SK-N-MC (cell line): ENCODE measurements at regions not wholly inside any gene's neighbourhood (a gene's known extent, or its start where the extent isn't known, plus 50 kb on each side); places are given as distances from the start of the nearest gene placed in this dataset.
"Not testable (repeated sequence)": the region's sequence is repeated elsewhere in the genome, so short reads cannot be mapped to it uniquely, and the experiment has no call there.

Source experiments
- DNase-seq: peaks from one replicate; pipeline ENCODE4 v3.0.0-alpha.2; 2011; ENCODE audit warnings: low read depth, low spot score
- H3K27ac ChIP-seq: fragments of 200-600 bp; sonication (generic); 2 replicates; pipeline ENCODE4 v1.5.1; 2016; ENCODE audit warnings: mixed run types
- H3K36me3 ChIP-seq: fragments of 200-600 bp; sonication (generic); 2 replicates; pipeline ENCODE4 v1.6.1; 2017; ENCODE audit warnings: antibody characterized with exemption, low read length, mixed read lengths; ENCODE audit not compliant: insufficient read depth
- H3K4me3 ChIP-seq: fragments of 200-600 bp; sonication (generic); 2 replicates; pipeline ENCODE4 v1.5.1; 2016
- H3K9ac ChIP-seq: fragments of 200-600 bp; sonication (generic); 2 replicates; pipeline ENCODE4 v1.8.0; 2017; ENCODE audit warnings: mixed run types, mixed read lengths; ENCODE audit not compliant: insufficient read length
- H3K9me3 ChIP-seq: fragments of 200-600 bp; sonication (generic); 2 replicates; pipeline ENCODE4 v1.6.1; 2017; ENCODE audit warnings: low read depth, mild to moderate bottlenecking, antibody characterized with exemption, low read length, moderate library complexity, mixed read lengths
- EZH2 ChIP-seq: fragments of 200-600 bp; sonication (generic); IDR thresholded peaks from one replicate; pipeline ENCODE4 v1.6.1; 2017; ENCODE audit warnings: antibody characterized with exemption
- FOXP2 ChIP-seq: optimal IDR thresholded peaks from 2 replicates; pipeline ENCODE3; 2011; ENCODE audit warnings: mild to moderate bottlenecking, moderate library complexity; ENCODE audit not compliant: insufficient read depth; ENCODE audit errors: extremely low read length, control extremely low read depth
- POLR2AphosphoS5 ChIP-seq: IDR thresholded peaks from 2 replicates; pipeline ENCODE4 v1.6.1; 2012; ENCODE audit warnings: mild to moderate bottlenecking, low read depth, low read length, borderline replicate concordance

DNA sequence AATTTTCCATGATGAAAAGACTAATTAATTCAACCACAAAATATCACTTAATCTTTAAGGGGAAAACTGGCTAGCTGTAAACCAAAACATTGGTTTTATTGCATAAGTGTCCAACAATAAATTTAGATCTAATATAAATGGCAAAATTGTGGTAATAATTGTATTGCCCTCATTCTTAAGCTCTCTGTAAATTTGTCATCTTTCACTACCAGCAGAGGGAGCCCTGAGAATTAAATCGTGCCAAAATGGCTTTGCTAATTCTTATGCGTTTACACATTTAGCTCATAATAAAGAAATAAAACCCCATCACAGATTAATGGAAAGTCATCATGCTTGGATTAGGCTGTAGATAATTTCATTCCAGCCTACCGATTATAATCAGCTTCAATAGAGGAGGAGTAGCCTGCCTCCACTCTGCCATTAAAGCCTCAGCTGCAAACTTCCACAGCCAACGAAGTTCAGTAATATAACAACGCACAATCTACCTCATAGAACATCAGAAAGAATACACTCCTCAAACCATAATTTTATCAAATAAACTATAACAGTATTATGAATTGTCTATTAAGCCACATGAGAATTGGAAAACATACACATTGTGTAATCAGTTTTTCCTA is 70.0 kb upstream of the ATP5MC3 start:
- H3K36me3 ChIP-seq = no peaks in the 10 kb centered on the region
- no peak for TF ChIP-seq POLR2AphosphoS5
- TF ChIP-seq FOXP2 = no peak
- TF ChIP-seq EZH2 = no peak
- H3K9me3 ChIP-seq = no peaks in the 10 kb centered on the region
- H3K27ac ChIP-seq = no peak overlapping the region
- no peak overlapping the region for H3K4me3 ChIP-seq
- no peak overlapping the region for H3K9ac ChIP-seq
- peak; percentile 62 for DNase-seq

GRCh38 chr2:175247159-175247558 is 65.6 kb upstream of the ATP5MC3 start:
- TF ChIP-seq EZH2 (no peak), FOXP2 (no peak), POLR2AphosphoS5 (no peak)
- no peaks in the 10 kb centered on the region for H3K36me3 ChIP-seq
- H3K9ac ChIP-seq = no peak overlapping the region

DNA sequence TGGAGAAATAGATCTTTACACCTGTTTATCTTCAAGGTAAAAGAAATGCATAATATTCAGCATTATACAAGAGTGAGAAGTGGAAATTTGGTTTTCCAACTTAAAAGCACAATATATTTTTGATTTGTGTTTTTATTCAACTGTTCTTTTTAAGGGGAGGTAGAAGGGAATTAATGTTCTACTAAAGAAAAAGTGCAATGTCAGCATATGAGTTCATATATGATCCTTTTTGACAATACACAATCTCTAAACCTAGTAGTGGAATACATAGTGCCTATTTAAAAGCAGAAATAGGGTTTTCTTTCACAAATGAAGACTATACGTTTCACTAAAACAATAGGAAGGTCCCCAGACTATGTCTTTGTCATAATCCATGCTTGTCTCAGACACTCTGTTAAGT is 63.2 kb upstream of the ATP5MC3 start:
- H3K27ac ChIP-seq = no peak overlapping the region
- H3K9ac ChIP-seq = no peak overlapping the region
- H3K4me3 ChIP-seq = no peak overlapping the region
- DNase-seq = no peak
- H3K9me3 ChIP-seq = no peaks in the 10 kb centered on the region
- no peak for TF ChIP-seq POLR2AphosphoS5
- TF ChIP-seq EZH2 = no peak
- no peak for TF ChIP-seq FOXP2
- H3K36me3 ChIP-seq = no peaks in the 10 kb centered on the region

More at GRCh38 chr2:175247159-175247558, 65.6 kb upstream of the ATP5MC3 start:
- H3K4me3 ChIP-seq = no peak overlapping the region
- no peak overlapping the region for H3K27ac ChIP-seq
- no peaks in the 10 kb centered on the region for H3K9me3 ChIP-seq
- no peak for DNase-seq

- no peak for TF ChIP-seq EZH2
- no peak for TF ChIP-seq POLR2AphosphoS5
- TF ChIP-seq FOXP2 = no peak
- no peaks in the 10 kb centered on the region for H3K36me3 ChIP-seq
- DNase-seq = no peak
- H3K4me3 ChIP-seq = no peak overlapping the region
- H3K9ac ChIP-seq = no peak overlapping the region
- H3K27ac ChIP-seq = no peak overlapping the region
- no peaks in the 10 kb centered on the region for H3K9me3 ChIP-seq
Measured at GRCh38 chr2:175241691-175242090, 60.2 kb upstream of the ATP5MC3 start.

- DNase-seq, H3K4me3 ChIP-seq: not testable (repeated sequence)
Measured at GRCh38 chr2:175240033-175240432, 58.5 kb upstream of the ATP5MC3 start.

DNA sequence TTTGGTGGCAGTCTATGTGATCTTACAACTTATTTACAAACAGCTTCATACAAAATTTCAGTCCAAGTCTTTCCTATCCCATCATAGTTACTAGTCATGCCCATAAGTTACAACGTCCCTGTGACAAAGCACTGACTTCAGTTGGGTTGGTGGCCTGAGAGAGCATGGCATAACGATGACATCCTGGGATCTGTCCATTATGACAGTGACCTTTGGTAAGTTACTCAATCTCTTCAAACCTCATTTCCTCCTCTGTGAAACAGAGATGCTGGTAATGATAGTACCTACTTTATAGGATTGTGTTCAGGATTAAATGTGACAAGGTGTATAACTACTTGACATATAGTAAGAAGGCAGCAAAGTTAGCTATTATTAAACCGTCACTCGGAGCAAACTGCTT is 55.4 kb upstream of the ATP5MC3 start:
- Histone ChIP-seq H3K27ac (no peak overlapping the region), H3K4me3 (no peak overlapping the region), H3K36me3 (no peaks in the 10 kb centered on the region), H3K9me3 (no peaks in the 10 kb centered on the region), H3K9ac (no peak overlapping the region)
- DNase-seq = no peak
- TF ChIP-seq EZH2 (no peak), FOXP2 (no peak), POLR2AphosphoS5 (no peak)

More at GRCh38 chr2:175240033-175240432, 58.5 kb upstream of the ATP5MC3 start:
- H3K36me3 ChIP-seq, H3K9ac ChIP-seq, H3K27ac ChIP-seq, H3K9me3 ChIP-seq: not testable (repeated sequence)

DNA sequence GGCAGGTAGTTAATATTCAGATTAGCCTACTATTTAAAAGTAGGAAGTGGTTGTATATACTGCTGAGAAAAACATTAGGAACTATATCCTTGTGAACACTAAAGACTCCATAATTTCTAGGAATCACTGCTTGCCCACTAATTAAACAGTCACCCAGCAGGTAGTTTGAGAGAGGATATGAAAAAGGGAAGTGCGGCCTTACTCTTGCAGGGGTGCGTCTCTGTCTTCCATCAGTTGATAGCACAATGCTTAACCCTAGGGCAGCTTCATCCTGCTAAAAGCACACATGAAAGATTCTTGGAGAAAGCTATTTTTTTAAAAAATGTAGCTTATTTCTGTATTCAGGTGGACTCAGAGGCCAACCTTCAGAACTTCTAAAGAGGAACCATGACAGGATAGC is 53.1 kb upstream of the ATP5MC3 start:
- Histone ChIP-seq H3K36me3 (no peaks in the 10 kb centered on the region), H3K4me3 (no peak overlapping the region), H3K9me3 (no peaks in the 10 kb centered on the region), H3K9ac (no peak overlapping the region), H3K27ac (no peak overlapping the region)
- no peak for DNase-seq
- no peak for TF ChIP-seq POLR2AphosphoS5

DNA sequence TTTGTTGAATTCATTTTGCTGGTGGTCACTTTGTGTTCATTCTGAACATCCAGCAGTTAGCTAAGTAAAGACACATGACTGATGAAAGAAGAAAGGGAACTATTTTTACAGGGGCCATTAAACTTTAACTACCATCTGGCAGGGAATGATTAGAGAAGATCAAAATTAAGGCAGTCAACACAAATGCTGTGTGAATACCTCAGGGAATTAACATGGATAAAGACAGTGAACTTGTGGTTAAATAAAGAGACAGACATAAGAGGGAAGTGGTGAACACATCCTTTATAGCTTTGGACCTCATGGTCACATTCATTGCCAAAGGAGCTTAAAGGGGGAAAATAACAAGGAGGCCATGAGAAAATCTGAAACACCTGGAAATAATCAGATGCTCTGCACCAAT is 52.6 kb upstream of the ATP5MC3 start:
- no peak for TF ChIP-seq EZH2
- no peak for TF ChIP-seq POLR2AphosphoS5
- no peak for TF ChIP-seq FOXP2
- Histone ChIP-seq H3K9ac (no peak overlapping the region), H3K27ac (no peak overlapping the region), H3K4me3 (no peak overlapping the region), H3K9me3 (no peaks in the 10 kb centered on the region), H3K36me3 (no peaks in the 10 kb centered on the region)
- no peak for DNase-seq

GRCh38 chr2:175233135-175233719 is 51.7 kb upstream of the ATP5MC3 start:
- TF ChIP-seq FOXP2 (no peak), EZH2 (no peak), POLR2AphosphoS5 (no peak)
- Histone ChIP-seq H3K36me3 (no peaks in the 10 kb centered on the region), H3K9me3 (no peaks in the 10 kb centered on the region), H3K4me3 (no peak overlapping the region), H3K9ac (no peak overlapping the region), H3K27ac (no peak overlapping the region)
- DNase-seq = no peak
